H1 (cell line): ENCODE measurements at regions not wholly inside any gene's neighbourhood (a gene's known extent, or its start where the extent isn't known, plus 50 kb on each side); places are given as distances from the start of the nearest gene placed in this dataset.

Experiments
- CTCF ChIA-PET: fragments of 300-600 bp; sonication (Branson Sonifier 250); formaldehyde crosslinking; loops from one replicate; lab custom pipeline; 2021; ENCODE audit not compliant: partially characterized antibody; lab: Charles Lee
- POLR2A ChIA-PET: fragments of 300-600 bp; sonication (Branson Sonifier 250); formaldehyde crosslinking; loops from one replicate; lab custom pipeline; 2021; ENCODE audit warnings: inconsistent platforms; ENCODE audit not compliant: partially characterized antibody; lab: Charles Lee
- DNase-seq, 2 experiments: peaks; one replicate each; pipeline versions ENCODE4 v3.0.0 to v3.0.0-alpha.2; 2010 to 2022; ENCODE audit warnings: low spot score in 2 of 2, low read depth in 1 of 2, mixed read lengths in 1 of 2
- FAIRE-seq: peaks from 2 replicates; lab custom pipeline; 2011; peaks lifted over from hg19 to GRCh38; lab: Jason Lieb, UNC
- H2AFZ ChIP-seq: 2 replicates; pipeline ENCODE4 v1.8.1; 2012; ENCODE audit warnings: low read length, inconsistent platforms
- H2AK5ac ChIP-seq: 2 replicates; pipeline ENCODE4 v1.6.1; 2013; ENCODE audit warnings: low read depth, low read length
- H2BK120ac ChIP-seq: replicated peaks from 2 replicates; pipeline ENCODE3; 2013; ENCODE audit warnings: low read depth, low read length, inconsistent platforms
- H2BK12ac ChIP-seq: 2 replicates; pipeline ENCODE4 v1.6.1; 2013; ENCODE audit warnings: low read depth, low read length
- H2BK15ac ChIP-seq: 2 replicates; pipeline ENCODE4 v1.6.1; 2013; ENCODE audit warnings: low read length
- H2BK20ac ChIP-seq: 2 replicates; pipeline ENCODE4 v1.6.1; 2013; ENCODE audit warnings: low read length
- H2BK5ac ChIP-seq: 2 replicates; pipeline ENCODE4 v1.6.1; 2013; ENCODE audit warnings: low read depth, low read length
- H3K14ac ChIP-seq: 2 replicates; pipeline ENCODE4 v1.6.1; 2013; ENCODE audit warnings: inconsistent platforms; ENCODE audit not compliant: insufficient read length
- H3K18ac ChIP-seq: 2 replicates; pipeline ENCODE4 v1.6.1; 2013; ENCODE audit warnings: low read length; ENCODE audit errors: extremely low read depth
- H3K23ac ChIP-seq: 2 replicates; pipeline ENCODE4 v1.6.1; 2013; ENCODE audit warnings: inconsistent platforms; ENCODE audit not compliant: insufficient read length
- H3K23me2 ChIP-seq: 2 replicates; pipeline ENCODE4 v1.6.1; 2013; ENCODE audit warnings: low read depth, low read length
- H3K27ac ChIP-seq: 2 replicates; pipeline ENCODE4 v1.6.1; 2011; ENCODE audit warnings: low read depth, low read length, inconsistent platforms
- H3K27me3 ChIP-seq, 4 experiments: replicated peaks in 1 of 4; 1 replicate in 1 of 4; 2 replicates in 3 of 4; pipeline versions ENCODE4 v1.6.1 to v1.8.1; 2011 to 2013; ENCODE audit warnings: low read length in 3 of 4, mild to moderate bottlenecking in 3 of 4, inconsistent platforms in 2 of 4, mixed read lengths in 2 of 4, moderate library complexity in 1 of 4; ENCODE audit not compliant: control insufficient read depth in 3 of 4, insufficient read depth in 3 of 4; ENCODE audit errors: extremely low read depth in 1 of 4
- H3K36me3 ChIP-seq, 4 experiments: 2 replicates each; pipeline versions ENCODE4 v1.6.1 to v1.8.1; 2011 to 2013; ENCODE audit warnings: mild to moderate bottlenecking in 4 of 4, low read length in 3 of 4, moderate library complexity in 2 of 4, control low read depth in 1 of 4, inconsistent platforms in 1 of 4; ENCODE audit not compliant: insufficient read depth in 4 of 4, control insufficient read depth in 2 of 4
- H3K4ac ChIP-seq: replicated peaks from 2 replicates; pipeline ENCODE3; 2013; ENCODE audit warnings: low read length, low read depth, mixed read lengths, inconsistent platforms; ENCODE audit not compliant: insufficient read length
- H3K4me1 ChIP-seq, 4 experiments: replicated peaks in 1 of 4; 1 replicate in 1 of 4; 2 replicates in 3 of 4; pipeline versions ENCODE4 v1.6.1 to v1.8.1; 2011 to 2013; ENCODE audit warnings: low read length in 3 of 4, inconsistent platforms in 2 of 4, mixed read lengths in 1 of 4; ENCODE audit not compliant: insufficient read depth in 4 of 4, control insufficient read depth in 3 of 4
- H3K4me2 ChIP-seq, 2 experiments: 2 replicates each; pipeline versions ENCODE4 v1.6.1 to v1.8.1; 2011 to 2013; ENCODE audit warnings: low read depth in 2 of 2, low read length in 2 of 2, control low read depth in 1 of 2, inconsistent platforms in 1 of 2, mild to moderate bottlenecking in 1 of 2; ENCODE audit not compliant: insufficient read depth in 1 of 2
- H3K4me3 ChIP-seq, 4 experiments: fragments of 200-600, 300-600 bp in 1 of 4; sonication (generic), shearing (Covaris generic), sonication (Bioruptor Twin) in 1 of 4; 2 replicates each; pipeline versions ENCODE4 v1.5.1 to v1.8.1; 2011 to 2016; ENCODE audit warnings: low read length in 4 of 4, low read depth in 3 of 4, control low read depth in 2 of 4, inconsistent platforms in 2 of 4, mild to moderate bottlenecking in 2 of 4, mixed read lengths in 1 of 4, moderate library complexity in 1 of 4; ENCODE audit not compliant: insufficient read depth in 2 of 4; ENCODE audit errors: extremely low read depth in 1 of 4
- H3K56ac ChIP-seq: replicated peaks from 2 replicates; pipeline ENCODE3; 2013; ENCODE audit warnings: low read depth, mild to moderate bottlenecking, mixed read lengths, low read length, inconsistent platforms; ENCODE audit not compliant: insufficient read length
- H3K79me1 ChIP-seq: 2 replicates; pipeline ENCODE4 v1.6.1; 2013; ENCODE audit warnings: low read depth, low read length, control low read depth
- H3K79me2 ChIP-seq, 2 experiments: 2 replicates each; pipeline versions ENCODE4 v1.6.1 to v1.8.1; 2012 to 2013; ENCODE audit warnings: low read length in 2 of 2, mild to moderate bottlenecking in 2 of 2, inconsistent platforms in 1 of 2; ENCODE audit not compliant: insufficient read depth in 2 of 2, control insufficient read depth in 1 of 2
- H3K9ac ChIP-seq, 4 experiments: replicated peaks in 1 of 4; 1 replicate in 1 of 4; 2 replicates in 3 of 4; pipeline versions ENCODE4 v1.6.1 to v1.8.1; 2011 to 2013; ENCODE audit warnings: low read depth in 3 of 4, low read length in 3 of 4, control low read depth in 2 of 4, mild to moderate bottlenecking in 2 of 4, moderate library complexity in 2 of 4, inconsistent platforms in 1 of 4; ENCODE audit errors: extremely low read depth in 1 of 4
- H3K9me3 ChIP-seq, 2 experiments: 2 replicates each; pipeline versions ENCODE4 v1.6.1 to v1.8.1; 2012 to 2013; ENCODE audit warnings: mild to moderate bottlenecking in 2 of 2, moderate library complexity in 2 of 2, control low read depth in 1 of 2, inconsistent platforms in 1 of 2, low read depth in 1 of 2, low read length in 1 of 2, mixed read lengths in 1 of 2; ENCODE audit not compliant: insufficient read depth in 2 of 2
- H4K20me1 ChIP-seq, 2 experiments: replicated peaks in 1 of 2; 2 replicates each; pipeline versions ENCODE3 to v1.8.1; 2011 to 2013; ENCODE audit warnings: inconsistent platforms in 2 of 2, low read length in 2 of 2, mild to moderate bottlenecking in 1 of 2; ENCODE audit not compliant: insufficient read depth in 2 of 2, control insufficient read depth in 1 of 2
- H4K5ac ChIP-seq: 2 replicates; pipeline ENCODE4 v1.6.1; 2013; ENCODE audit warnings: low read length, low read depth, mixed read lengths, inconsistent platforms; ENCODE audit not compliant: insufficient read length
- H4K8ac ChIP-seq: 2 replicates; pipeline ENCODE4 v1.8.0; 2013; ENCODE audit warnings: mild to moderate bottlenecking, moderate library complexity, low read length, inconsistent platforms; ENCODE audit not compliant: insufficient read depth; ENCODE audit errors: extremely low read depth
- H4K91ac ChIP-seq: replicated peaks from 2 replicates; pipeline ENCODE3; 2013; ENCODE audit warnings: low read length, mixed read lengths, inconsistent platforms; ENCODE audit not compliant: insufficient read length
- CBX8 ChIP-seq: fragments of 300-800, 300-1000 bp; sonication (generic); IDR thresholded peaks from 2 replicates; pipeline ENCODE4 v1.7.1; 2016; ENCODE audit warnings: low read depth, low read length, borderline replicate concordance
- CHD2 ChIP-seq: IDR thresholded peaks from 2 replicates; pipeline ENCODE4 v1.6.1; 2012; ENCODE audit warnings: low read length, improper control_type of control experiment
- GABPA ChIP-seq: IDR thresholded peaks from 2 replicates; pipeline ENCODE4 v1.6.1; 2011; ENCODE audit warnings: mild to moderate bottlenecking, low read length, moderate library complexity, borderline replicate concordance; ENCODE audit not compliant: insufficient read depth
- NANOG ChIP-seq: IDR thresholded peaks from 2 replicates; pipeline ENCODE4 v1.6.1; 2011; ENCODE audit warnings: low read length, low read depth, mild to moderate bottlenecking, inconsistent platforms; ENCODE audit not compliant: insufficient read depth, poor library complexity, severe bottlenecking
- POLR2AphosphoS5 ChIP-seq: IDR thresholded peaks from 2 replicates; pipeline ENCODE4 v1.6.1; 2011; ENCODE audit warnings: low read depth, low read length
- RAD21 ChIP-seq, 2 experiments: IDR thresholded peaks in 1 of 2; conservative IDR thresholded peaks in 1 of 2; 2 replicates each; pipeline ENCODE4 v1.6.1; 2011; ENCODE audit warnings: low read depth in 2 of 2, low read length in 2 of 2, improper control_type of control experiment in 1 of 2, inconsistent platforms in 1 of 2, mild to moderate bottlenecking in 1 of 2, moderate library complexity in 1 of 2
- SIN3A ChIP-seq, 2 experiments: IDR thresholded peaks in 1 of 2; conservative IDR thresholded peaks in 1 of 2; 2 replicates each; pipeline ENCODE4 v1.6.1; 2011 to 2012; ENCODE audit warnings: low read length in 2 of 2, improper control_type of control experiment in 1 of 2, low read depth in 1 of 2, mild to moderate bottlenecking in 1 of 2
- SP2 ChIP-seq: IDR thresholded peaks from 2 replicates; pipeline ENCODE4 v1.6.1; 2012; ENCODE audit warnings: mild to moderate bottlenecking, low read length, inconsistent platforms
- TAF7 ChIP-seq: optimal IDR thresholded peaks from 2 replicates; pipeline ENCODE3; 2011; ENCODE audit warnings: low read depth, mild to moderate bottlenecking, inconsistent platforms, low read length, moderate library complexity, borderline replicate concordance
- YY1 ChIP-seq: IDR thresholded peaks from 2 replicates; pipeline ENCODE4 v1.6.1; 2011; ENCODE audit warnings: low read depth, mild to moderate bottlenecking, low read length

GRCh38 chr12:91493308-91493707, 310.7 kb upstream of the DCN start:
- H3K56ac ChIP-seq = no peak overlapping the region
- no peaks in the 10 kb centered on the region for H3K27me3 ChIP-seq
- H3K23ac ChIP-seq = no peak overlapping the region
- H2BK20ac ChIP-seq = no peak overlapping the region
- H4K5ac ChIP-seq = no peak overlapping the region
- H3K4me3 ChIP-seq = no peak overlapping the region
- no peak overlapping the region for H2BK12ac ChIP-seq
- ChIA-PET CTCF (interaction anchor here (1.0 kb wide), 1 partner anchor 8 kb away, joined by 3 read pairs; no protein-coding TSS in a partner anchor), POLR2A (no interaction called here)
- H3K79me1 ChIP-seq = no peaks in the 10 kb centered on the region
- no peak overlapping the region for H3K4ac ChIP-seq
- H3K18ac ChIP-seq = no peak overlapping the region
- H3K79me2 ChIP-seq = no peaks in the 10 kb centered on the region
- H3K4me2 ChIP-seq = no peak overlapping the region
- no peak overlapping the region for H2AK5ac ChIP-seq
- H2AFZ ChIP-seq = no peak overlapping the region
- no peak overlapping the region for H2BK15ac ChIP-seq
- H3K9ac ChIP-seq = no peak overlapping the region
- no peaks in the 10 kb centered on the region for H3K36me3 ChIP-seq
- TF ChIP-seq SIN3A (conservative IDR thresholded peaks at IDR 0.05 in 1 of 2, IDR thresholded peaks at IDR 0.05 in 1 of 2; ENCODE audit: low read depth in 1 of 2, low read length in 2 of 2) = no peak
- no peak for TF ChIP-seq SP2
- TF ChIP-seq GABPA = no peak
- TF ChIP-seq CBX8 = no peak
- TF ChIP-seq POLR2AphosphoS5 = no peak
- no peak for TF ChIP-seq TAF7
- no peak for TF ChIP-seq RAD21 (IDR thresholded peaks at IDR 0.05 in 1 of 2, conservative IDR thresholded peaks at IDR 0.05 in 1 of 2; ENCODE audit: low read depth in 2 of 2, low read length in 2 of 2)
- TF ChIP-seq YY1 = no peak
- no peak for TF ChIP-seq CHD2
- no peak for TF ChIP-seq NANOG
- H3K27ac ChIP-seq = no peak overlapping the region
- no peak overlapping the region for H3K14ac ChIP-seq
- H2BK120ac ChIP-seq = no peak overlapping the region
- no peaks in the 10 kb centered on the region for H4K20me1 ChIP-seq
- H3K4me1 ChIP-seq = no peaks in the 10 kb centered on the region
- no peak for FAIRE-seq
- 0 out of 4 replicates have a peak, but pooled peaks cover 0 to 2% of the 10 kb centered on the region in 2 experiments for H3K9me3 ChIP-seq
- no peak overlapping the region for H4K8ac ChIP-seq
- no peak overlapping the region for H2BK5ac ChIP-seq
- DNase-seq = no peak
- no peaks in the 10 kb centered on the region for H3K23me2 ChIP-seq
- no peak overlapping the region for H4K91ac ChIP-seq
